Fibroblast of lung (primary cell): ENCODE measurements at regions not wholly inside any gene's neighbourhood (a gene's known extent, or its start where the extent isn't known, plus 50 kb on each side); places are given as distances from the start of the nearest gene placed in this dataset.
A peak's percentile ranks its signal among the peaks of the same experiment; 100 is the strongest.

Experiments used
- EZH2 ChIP-seq: IDR thresholded peaks from 2 replicates; pipeline ENCODE4 v1.5.1; 2012; ENCODE audit warnings: low read length, control low read depth, mild to moderate bottlenecking; ENCODE audit errors: missing control alignments
- TF ChIP-seq, protein P1 (sequence below), 2 donors: IDR thresholded peaks in 1 of 2; conservative IDR thresholded peaks in 1 of 2; 1 replicate in 1 of 2; 2 replicates in 1 of 2; pipeline ENCODE4 v1.5.1; 2011 to 2012; ENCODE audit warnings: low read length in 2 of 2, control low read depth in 1 of 2, inconsistent platforms in 1 of 2, low read depth in 1 of 2, mild to moderate bottlenecking in 1 of 2

DNA sequence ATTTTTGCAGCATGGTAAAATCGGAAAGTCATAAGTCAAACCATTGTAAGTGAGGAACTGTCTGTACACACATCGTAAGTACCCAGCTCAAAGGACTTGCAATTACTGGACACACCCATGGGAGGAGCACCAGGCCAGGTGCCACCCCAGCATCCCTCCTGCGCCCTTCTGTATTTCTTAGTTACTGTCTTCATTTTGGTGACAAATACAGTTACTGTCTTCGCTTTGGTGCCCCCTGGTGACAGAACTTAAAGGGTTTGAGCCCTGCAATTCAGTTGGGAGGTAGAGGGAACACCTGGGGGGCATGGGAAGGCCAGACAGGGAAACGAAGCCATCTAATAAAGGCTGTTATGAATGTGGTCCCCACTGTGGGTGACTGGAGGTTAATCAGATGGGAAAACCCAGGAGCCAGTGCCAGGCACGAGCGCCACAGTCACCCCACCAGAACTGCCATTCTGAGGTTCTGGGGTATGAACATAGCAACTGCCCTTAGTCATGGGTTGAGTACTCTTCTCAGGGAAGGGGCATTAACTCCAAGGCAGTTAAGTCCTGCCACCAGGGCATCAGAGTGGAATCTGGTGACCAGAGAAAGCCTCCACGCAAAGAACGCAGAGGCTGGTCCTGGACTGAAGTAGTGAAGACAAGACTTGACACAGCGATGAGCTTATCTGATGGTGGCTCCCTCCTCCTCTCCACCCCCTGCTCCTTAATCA, 612.9 kb downstream of the PTPRU start:
- TF ChIP-seq, protein P1, sequence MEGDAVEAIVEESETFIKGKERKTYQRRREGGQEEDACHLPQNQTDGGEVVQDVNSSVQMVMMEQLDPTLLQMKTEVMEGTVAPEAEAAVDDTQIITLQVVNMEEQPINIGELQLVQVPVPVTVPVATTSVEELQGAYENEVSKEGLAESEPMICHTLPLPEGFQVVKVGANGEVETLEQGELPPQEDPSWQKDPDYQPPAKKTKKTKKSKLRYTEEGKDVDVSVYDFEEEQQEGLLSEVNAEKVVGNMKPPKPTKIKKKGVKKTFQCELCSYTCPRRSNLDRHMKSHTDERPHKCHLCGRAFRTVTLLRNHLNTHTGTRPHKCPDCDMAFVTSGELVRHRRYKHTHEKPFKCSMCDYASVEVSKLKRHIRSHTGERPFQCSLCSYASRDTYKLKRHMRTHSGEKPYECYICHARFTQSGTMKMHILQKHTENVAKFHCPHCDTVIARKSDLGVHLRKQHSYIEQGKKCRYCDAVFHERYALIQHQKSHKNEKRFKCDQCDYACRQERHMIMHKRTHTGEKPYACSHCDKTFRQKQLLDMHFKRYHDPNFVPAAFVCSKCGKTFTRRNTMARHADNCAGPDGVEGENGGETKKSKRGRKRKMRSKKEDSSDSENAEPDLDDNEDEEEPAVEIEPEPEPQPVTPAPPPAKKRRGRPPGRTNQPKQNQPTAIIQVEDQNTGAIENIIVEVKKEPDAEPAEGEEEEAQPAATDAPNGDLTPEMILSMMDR (conservative IDR thresholded peaks at IDR 0.05 in 1 of 2, IDR thresholded peaks at IDR 0.05 in 1 of 2; ENCODE audit: low read depth in 1 of 2, low read length in 2 of 2) = peak; percentile 32 to 38
- TF ChIP-seq EZH2 = no peak
